OCI-LY7 (cell line): ENCODE measurements at regions not wholly inside any gene's neighbourhood (a gene's known extent, or its start where the extent isn't known, plus 50 kb on each side); places are given as distances from the start of the nearest gene placed in this dataset.

ENCODE experiments used
- CTCF ChIP-seq: fragments of 200-600 bp; sonication (generic); conservative IDR thresholded peaks from 2 replicates; pipeline ENCODE4 v1.5.1; 2014; ENCODE audit warnings: mild to moderate bottlenecking, antibody characterized with exemption, low read length, moderate library complexity, mixed read lengths
- EZH2phosphoT487 ChIP-seq: fragments of 200-600 bp; sonication (generic); IDR thresholded peaks from 2 replicates; pipeline ENCODE4 v1.6.1; 2018; ENCODE audit warnings: low read depth, borderline replicate concordance, mild to moderate bottlenecking, mixed run types, antibody characterized with exemption, low read length, moderate library complexity, mixed read lengths

DNA sequence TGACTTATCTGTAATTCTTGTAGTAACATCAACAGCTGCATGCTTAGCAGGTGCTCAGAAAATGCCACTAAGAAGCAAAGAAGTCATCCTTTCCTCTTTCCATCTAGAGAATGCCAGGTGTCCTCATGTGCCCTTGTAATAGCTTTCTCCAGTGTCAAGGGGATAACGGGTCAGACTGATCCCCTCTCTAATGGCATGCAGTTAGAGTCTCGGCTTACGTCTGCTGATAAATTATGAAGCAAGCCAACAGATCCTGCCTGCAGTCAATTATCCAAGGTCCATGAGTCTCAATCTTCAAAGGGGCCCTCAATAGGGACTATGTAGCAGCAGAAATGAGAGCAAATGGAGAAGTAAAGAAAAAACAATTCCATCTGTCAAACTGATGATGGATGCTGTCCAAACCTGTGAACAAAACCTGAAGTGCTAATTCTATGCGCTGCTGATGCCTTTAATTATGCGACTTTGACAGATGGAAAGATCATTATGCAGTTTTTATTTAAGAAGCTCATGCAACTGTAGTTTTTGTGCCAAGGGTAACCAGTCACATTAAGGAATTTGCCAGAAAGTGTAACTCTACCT lies 162.8 kb upstream of the PEX5L start:
- TF ChIP-seq CTCF (no peak), EZH2phosphoT487 (no peak)
